Endothelial cell of umbilical vein (primary cell): ENCODE measurements at regions not wholly inside any gene's neighbourhood (a gene's known extent, or its start where the extent isn't known, plus 50 kb on each side); places are given as distances from the start of the nearest gene placed in this dataset.

ENCODE experiments used
- BruUV-seq: library from RNA; stranded (reverse); fragments of 400-500 nt; replicated peaks from 2 replicates; lab custom pipeline; 2021; lab: Mats Ljungman, UMichigan
- CTCF ChIA-PET: fragments of 300-600, 350-600 bp; sonication (Branson Sonifier 250); formaldehyde crosslinking; loops from one replicate; lab custom pipeline; 2021; ENCODE audit warnings: antibody characterized with exemption, inconsistent platforms; lab: Charles Lee
- POLR2A ChIA-PET: fragments of 300-600, 350-600 bp; sonication (Branson Sonifier 250); formaldehyde crosslinking; loops from one replicate; lab custom pipeline; 2021; ENCODE audit warnings: antibody characterized with exemption, inconsistent platforms; lab: Charles Lee
- DNase-seq: peaks from one replicate; pipeline ENCODE4 v3.0.0-alpha.2; 2011; ENCODE audit warnings: low read depth, low spot score
- FAIRE-seq: peaks from 2 replicates; lab custom pipeline; 2011; peaks lifted over from hg19 to GRCh38; lab: Jason Lieb, UNC
- H2AFZ ChIP-seq: 2 replicates; pipeline ENCODE4 v1.6.0; 2012; ENCODE audit warnings: low read depth, low read length, control low read depth, inconsistent platforms
- H3K27ac ChIP-seq: 2 replicates; pipeline ENCODE4 v1.5.1; 2011; ENCODE audit warnings: low read depth, mild to moderate bottlenecking, control low read depth, low read length, moderate library complexity; ENCODE audit not compliant: insufficient read depth
- H3K27me3 ChIP-seq, 2 experiments: 2 replicates each; pipeline versions ENCODE4 v1.6.0 to v1.6.1; 2011; ENCODE audit warnings: low read length in 2 of 2, mixed read lengths in 1 of 2; ENCODE audit not compliant: control insufficient read depth in 2 of 2, insufficient read depth in 2 of 2
- H3K36me3 ChIP-seq, 2 experiments: 2 replicates in 1 of 2; 3 replicates in 1 of 2; pipeline ENCODE4 v1.5.1; 2011; ENCODE audit warnings: low read length in 2 of 2, mild to moderate bottlenecking in 1 of 2, moderate library complexity in 1 of 2; ENCODE audit not compliant: control insufficient read depth in 2 of 2, insufficient read depth in 2 of 2; ENCODE audit errors: extremely low read depth in 1 of 2
- H3K4me1 ChIP-seq: 3 replicates; pipeline ENCODE4 v1.5.1; 2011; ENCODE audit warnings: mild to moderate bottlenecking, low read length; ENCODE audit not compliant: control insufficient read depth, insufficient read depth; ENCODE audit errors: extremely low read depth
- H3K4me2 ChIP-seq: 2 replicates; pipeline ENCODE4 v1.6.1; 2011; ENCODE audit warnings: low read length, control low read depth, mixed read lengths; ENCODE audit not compliant: insufficient read depth
- H3K4me3 ChIP-seq, 3 experiments: fragments of 200-600 bp in 1 of 3; sonication (generic), shearing (Covaris generic) in 1 of 3; replicated peaks in 1 of 3; 2 replicates each; pipeline ENCODE4 v1.5.1; 2011 to 2016; ENCODE audit warnings: control low read depth in 3 of 3, low read length in 3 of 3, mild to moderate bottlenecking in 2 of 3, inconsistent platforms in 1 of 3, low read depth in 1 of 3, moderate library complexity in 1 of 3; ENCODE audit not compliant: insufficient read depth in 1 of 3
- H3K79me2 ChIP-seq: 2 replicates; pipeline ENCODE4 v1.6.0; 2012; ENCODE audit warnings: low read length, inconsistent platforms; ENCODE audit not compliant: control insufficient read depth, insufficient read depth
- H3K9ac ChIP-seq: replicated peaks from 2 replicates; pipeline ENCODE3; 2011; ENCODE audit warnings: low read length, control low read depth; ENCODE audit not compliant: insufficient read depth; ENCODE audit errors: extremely low read depth
- H3K9me1 ChIP-seq: replicated peaks from 3 replicates; pipeline ENCODE4 v1.6.0; 2011; ENCODE audit warnings: mild to moderate bottlenecking, low read length; ENCODE audit not compliant: control insufficient read depth, insufficient read depth; ENCODE audit errors: extremely low read depth
- H3K9me3 ChIP-seq: replicated peaks from 2 replicates; pipeline ENCODE4 v1.5.1; 2012; ENCODE audit warnings: low read length, inconsistent platforms; ENCODE audit not compliant: control insufficient read depth, insufficient read depth
- H4K20me1 ChIP-seq: replicated peaks from 2 replicates; pipeline ENCODE3; 2011; ENCODE audit warnings: mild to moderate bottlenecking, low read length; ENCODE audit not compliant: control insufficient read depth, insufficient read depth; ENCODE audit errors: extremely low read depth
- CTCF ChIP-seq, 2 donors: IDR thresholded peaks; 1 replicate in 1 of 2; 2 replicates in 1 of 2; pipeline ENCODE4 v1.5.1; 2011; ENCODE audit warnings: low read length in 2 of 2, mild to moderate bottlenecking in 2 of 2, moderate library complexity in 2 of 2, control low read depth in 1 of 2, inconsistent platforms in 1 of 2, low read depth in 1 of 2; ENCODE audit not compliant: insufficient read depth in 1 of 2; ENCODE audit errors: extremely low read depth in 1 of 2
- EZH2 ChIP-seq: IDR thresholded peaks from 2 replicates; pipeline ENCODE4 v1.6.1; 2012; ENCODE audit warnings: borderline replicate concordance, low read depth, mild to moderate bottlenecking, moderate library complexity, low read length, inconsistent platforms; ENCODE audit not compliant: severe bottlenecking
- FOS ChIP-seq: IDR thresholded peaks from 2 replicates; pipeline ENCODE4 v1.6.1; 2011; ENCODE audit warnings: mild to moderate bottlenecking, low read length, moderate library complexity, borderline replicate concordance; ENCODE audit not compliant: insufficient read depth
- GATA2 ChIP-seq: IDR thresholded peaks from 2 replicates; pipeline ENCODE4 v1.7.0; 2011; ENCODE audit warnings: low read depth, mild to moderate bottlenecking, moderate library complexity, mixed read lengths, low read length; ENCODE audit not compliant: insufficient read length, insufficient read depth
- JUN ChIP-seq: IDR thresholded peaks from 2 replicates; pipeline ENCODE4 v1.6.1; 2011; ENCODE audit warnings: borderline replicate concordance, low read depth; ENCODE audit not compliant: insufficient read length, insufficient read depth
- MAX ChIP-seq: IDR thresholded peaks from 2 replicates; pipeline ENCODE4 v1.6.1; 2011; ENCODE audit not compliant: insufficient read depth, insufficient read length
- MYC ChIP-seq: IDR thresholded peaks from one replicate; pipeline ENCODE4 v1.6.1; 2011; ENCODE audit warnings: mild to moderate bottlenecking, low read depth, low read length
- POLR2A ChIP-seq: IDR thresholded peaks from 2 replicates; pipeline ENCODE4 v1.6.1; 2012; ENCODE audit warnings: low read depth, mild to moderate bottlenecking, control low read depth, low read length
- POLR2AphosphoS5 ChIP-seq: IDR thresholded peaks from 2 replicates; pipeline ENCODE4 v1.6.1; 2012; ENCODE audit warnings: low read depth, mild to moderate bottlenecking, control low read depth, low read length, moderate library complexity; ENCODE audit not compliant: insufficient read depth
- dilution Hi-C: fragments of 300-500 bp; cut with MboI; formaldehyde crosslinking; loops from one replicate; pipeline ENCODE4 v1.15.0; 2019; ENCODE audit warnings: low sequenced_read_pairs; ENCODE audit not compliant: extremely low pct_ligation_motif_present
- intact Hi-C: fragments of 100-400 bp; cut with micrococcal nuclease; formaldehyde crosslinking; loops from one replicate; pipeline ENCODE4 v1.10.0; 2022

GRCh38 chr11:130598433-130598832 lies 150.0 kb downstream of the ADAMTS15 start:
- no peaks in the 10 kb centered on the region for H3K9me3 ChIP-seq
- intact Hi-C loops (no loop called here), dilution Hi-C loops (no loop called here)
- H2AFZ ChIP-seq, result no peak overlapping the region
- CTCF ChIA-PET, result no interaction called here
- no peak overlapping the region for H3K9ac ChIP-seq
- no peaks in the 10 kb centered on the region for H3K27me3 ChIP-seq
- DNase-seq (no peak), FAIRE-seq (no peak)
- no peaks in the 10 kb centered on the region for H3K36me3 ChIP-seq
- H3K4me2 ChIP-seq, result no peak overlapping the region
- no peak overlapping the region for H3K27ac ChIP-seq
- no peak overlapping the region for H3K4me3 ChIP-seq
- no peaks in the 10 kb centered on the region for H3K9me1 ChIP-seq
- no peaks in the 10 kb centered on the region for H3K4me1 ChIP-seq
- H4K20me1 ChIP-seq, result no peaks in the 10 kb centered on the region
- TF ChIP-seq JUN (no peak), POLR2A (no peak), CTCF (IDR thresholded peaks at IDR 0.05; ENCODE audit: extremely low read depth in 1 of 2, insufficient read depth in 1 of 2, low read depth in 1 of 2, low read length in 2 of 2) (no peak), MAX (no peak), FOS (no peak), MYC (no peak), GATA2 (no peak), POLR2AphosphoS5 (no peak), EZH2 (no peak)
- no peaks in the 10 kb centered on the region for H3K79me2 ChIP-seq
- no TSS peak for BruUV-seq
- POLR2A ChIA-PET, result no interaction called here
